C4-2B (cell line): ENCODE measurements at regions not wholly inside any gene's neighbourhood (a gene's known extent, or its start where the extent isn't known, plus 50 kb on each side); places are given as distances from the start of the nearest gene placed in this dataset.
"Not testable (repeated sequence)": the region's sequence is repeated elsewhere in the genome, so short reads cannot be mapped to it uniquely, and the experiment has no call there.

Experiments used
- H3K27ac ChIP-seq: fragments of 450-650 bp; 2 replicates; pipeline ENCODE4 v1.5.1; 2017
- ZFX ChIP-seq: fragments of 450-650 bp; IDR thresholded peaks from 2 replicates; pipeline ENCODE4 v1.6.1; 2017
- TF ChIP-seq, protein P1 (sequence below): fragments of 450-650 bp; conservative IDR thresholded peaks from 2 replicates; pipeline ENCODE4 v1.5.1; 2017; ENCODE audit warnings: mild to moderate bottlenecking

GRCh38 chr22:49008682-49009235 is 818.9 kb downstream of the BRD1 start:
- TF ChIP-seq ZFX, result no peak
- TF ChIP-seq, protein P1, sequence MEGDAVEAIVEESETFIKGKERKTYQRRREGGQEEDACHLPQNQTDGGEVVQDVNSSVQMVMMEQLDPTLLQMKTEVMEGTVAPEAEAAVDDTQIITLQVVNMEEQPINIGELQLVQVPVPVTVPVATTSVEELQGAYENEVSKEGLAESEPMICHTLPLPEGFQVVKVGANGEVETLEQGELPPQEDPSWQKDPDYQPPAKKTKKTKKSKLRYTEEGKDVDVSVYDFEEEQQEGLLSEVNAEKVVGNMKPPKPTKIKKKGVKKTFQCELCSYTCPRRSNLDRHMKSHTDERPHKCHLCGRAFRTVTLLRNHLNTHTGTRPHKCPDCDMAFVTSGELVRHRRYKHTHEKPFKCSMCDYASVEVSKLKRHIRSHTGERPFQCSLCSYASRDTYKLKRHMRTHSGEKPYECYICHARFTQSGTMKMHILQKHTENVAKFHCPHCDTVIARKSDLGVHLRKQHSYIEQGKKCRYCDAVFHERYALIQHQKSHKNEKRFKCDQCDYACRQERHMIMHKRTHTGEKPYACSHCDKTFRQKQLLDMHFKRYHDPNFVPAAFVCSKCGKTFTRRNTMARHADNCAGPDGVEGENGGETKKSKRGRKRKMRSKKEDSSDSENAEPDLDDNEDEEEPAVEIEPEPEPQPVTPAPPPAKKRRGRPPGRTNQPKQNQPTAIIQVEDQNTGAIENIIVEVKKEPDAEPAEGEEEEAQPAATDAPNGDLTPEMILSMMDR, result no peak
- no peak overlapping the region for H3K27ac ChIP-seq

DNA sequence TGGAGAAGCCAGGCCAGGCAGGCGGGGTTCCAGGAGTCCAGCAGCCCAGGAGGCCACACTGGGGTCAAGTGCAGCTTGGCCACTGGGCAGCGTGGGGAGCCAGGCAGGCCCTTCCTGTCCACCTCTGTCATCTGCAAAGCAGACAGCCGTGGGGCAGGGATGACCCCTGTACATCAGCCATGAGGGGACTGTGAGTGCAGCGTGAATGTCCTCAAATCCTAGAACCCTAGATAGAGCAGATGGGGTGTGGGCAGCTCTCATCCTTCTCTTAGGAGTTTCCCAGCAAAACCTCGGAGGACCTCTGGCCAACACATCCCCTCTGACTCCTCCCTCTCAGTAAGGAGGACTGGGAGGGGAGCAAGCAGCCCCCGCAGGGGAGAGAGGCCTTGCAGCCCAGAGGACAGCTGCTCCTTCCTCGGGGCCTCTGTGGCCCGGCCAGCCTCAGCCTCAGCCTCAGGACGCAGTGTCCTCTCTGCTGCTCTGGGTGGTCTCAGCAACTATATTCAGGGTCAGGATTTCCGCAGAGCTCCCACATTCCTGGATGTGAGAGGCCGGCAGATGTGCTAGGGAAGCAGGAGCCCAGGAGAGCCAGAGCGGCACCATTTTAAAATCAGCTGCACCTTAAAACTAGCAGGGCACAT is 820.5 kb downstream of the BRD1 start:
- no peak for TF ChIP-seq ZFX
- TF ChIP-seq, protein P1, result no peak
- no peak overlapping the region for H3K27ac ChIP-seq

- no peak overlapping the region for H3K27ac ChIP-seq
- TF ChIP-seq, protein P1, result no peak
- no peak for TF ChIP-seq ZFX
These were observed 821.3 kb downstream of the BRD1 start for GRCh38 chr22:49006207-49007012.

DNA sequence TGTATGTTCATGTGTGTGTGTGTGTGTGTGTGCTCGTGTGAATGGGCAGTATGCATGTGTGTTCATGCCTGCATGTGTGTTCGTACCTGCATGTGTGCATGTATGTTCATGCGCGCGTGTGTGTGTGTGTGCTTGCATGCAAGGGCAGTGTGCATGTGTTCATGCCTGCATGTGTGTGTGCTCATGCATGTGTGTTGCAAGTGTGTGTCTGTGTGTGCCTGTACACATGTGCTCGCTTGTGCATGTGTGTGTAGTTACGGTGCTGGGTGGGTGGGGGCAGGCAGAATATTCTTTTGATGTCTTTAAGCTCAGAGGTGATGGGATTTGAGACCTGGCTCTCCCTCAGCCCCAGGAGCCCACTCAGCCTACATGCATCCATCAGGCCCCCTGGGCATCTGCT is 822.1 kb downstream of the BRD1 start:
- H3K27ac ChIP-seq, result no peak overlapping the region
- TF ChIP-seq, protein P1, result no peak
- TF ChIP-seq ZFX, result no peak

GRCh38 chr22:49004484-49005399 is 822.9 kb downstream of the BRD1 start:
- TF ChIP-seq ZFX, result no peak
- TF ChIP-seq, protein P1, result no peak
- no peak overlapping the region for H3K27ac ChIP-seq

DNA sequence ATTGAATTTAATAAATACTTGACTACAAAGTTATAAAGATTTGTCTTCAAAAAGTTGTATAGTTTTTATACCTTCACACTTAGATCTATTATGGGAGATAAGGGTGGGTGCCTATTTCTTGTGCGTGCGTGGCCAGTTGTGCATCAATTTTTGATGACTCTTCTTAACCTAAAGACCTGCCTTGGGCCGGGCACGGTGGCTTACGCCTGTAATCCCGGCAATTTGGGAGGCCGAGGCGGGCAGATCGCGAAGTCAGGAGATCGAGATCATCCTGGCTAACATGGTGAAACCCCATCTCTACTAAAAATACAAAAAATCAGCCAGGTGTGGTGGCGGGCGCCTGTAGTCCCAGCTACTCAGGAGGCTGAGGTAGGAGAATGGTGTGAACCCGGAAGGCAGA is 830.1 kb downstream of the BRD1 start:
- not testable (repeated sequence) for H3K27ac ChIP-seq

- TF ChIP-seq, protein P1, result no peak
- no peak for TF ChIP-seq ZFX
- H3K27ac ChIP-seq, result no peak overlapping the region
These were observed 834.0 kb downstream of the BRD1 start for GRCh38 chr22:48993655-48994054.
